NCI-H2029 treated with DMSO at 0.1 percent for 48 hours (cell line): ENCODE measurements at regions not wholly inside any gene's neighbourhood (a gene's known extent, or its start where the extent isn't known, plus 50 kb on each side); places are given as distances from the start of the nearest gene placed in this dataset.

ENCODE experiments used
- DNase-seq: peaks from one replicate; lab custom pipeline; 2025; lab: John Stamatoyannopoulos, UW

DNA sequence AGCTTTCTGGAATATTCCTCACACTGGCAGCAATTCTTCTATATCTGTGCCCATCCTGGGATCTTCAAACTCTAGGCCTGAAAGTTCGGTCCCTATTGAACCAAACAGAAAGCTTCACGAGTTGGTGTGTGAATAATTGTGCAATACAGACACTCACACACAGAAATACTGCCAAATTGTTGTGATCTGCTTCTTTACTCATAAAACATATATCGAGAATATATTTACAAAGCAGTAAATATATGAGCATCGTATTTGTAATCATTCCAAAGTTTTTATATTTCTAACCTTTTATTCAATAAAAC is 56.6 kb upstream of the BEX4 start:
- DNase-seq = no peak

DNA sequence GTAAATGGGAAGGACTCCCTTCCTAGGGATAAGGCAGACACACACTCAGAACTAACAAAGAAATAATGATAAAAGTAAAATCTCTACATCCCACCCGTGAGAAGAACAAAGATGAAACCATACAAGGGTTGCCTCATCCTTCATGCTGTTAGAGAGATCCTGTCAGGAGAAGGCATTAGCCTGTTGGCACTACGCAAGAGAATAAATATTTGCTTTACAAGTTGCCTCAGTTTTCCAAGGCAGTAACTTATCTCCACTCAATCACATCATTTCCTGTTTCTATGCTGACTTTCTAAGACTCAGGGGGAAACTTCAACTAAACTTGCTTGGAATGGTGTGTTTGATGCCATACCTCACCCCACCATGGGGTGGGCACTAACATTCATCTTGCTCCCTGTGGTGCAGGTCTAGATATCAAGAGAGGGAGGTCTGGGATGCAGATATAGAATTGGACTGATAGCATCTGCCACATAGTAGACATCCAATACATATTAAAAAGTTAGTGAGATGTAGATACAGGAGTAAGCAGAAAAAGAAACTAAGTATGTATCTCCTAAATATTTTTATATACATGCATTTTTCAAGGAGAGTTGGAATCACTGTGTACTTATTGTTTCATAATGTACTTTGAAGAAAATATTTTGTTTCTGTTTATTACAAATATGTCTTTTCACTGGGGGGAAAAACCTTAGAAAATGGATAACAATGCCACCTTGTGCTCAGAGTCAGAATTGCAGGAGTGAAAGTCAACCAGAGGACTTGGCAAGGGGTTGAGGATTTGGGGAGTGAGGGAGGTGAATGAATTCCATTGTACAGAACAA is 57.2 kb upstream of the BEX4 start:
- peak; percentile 27 for DNase-seq

DNA sequence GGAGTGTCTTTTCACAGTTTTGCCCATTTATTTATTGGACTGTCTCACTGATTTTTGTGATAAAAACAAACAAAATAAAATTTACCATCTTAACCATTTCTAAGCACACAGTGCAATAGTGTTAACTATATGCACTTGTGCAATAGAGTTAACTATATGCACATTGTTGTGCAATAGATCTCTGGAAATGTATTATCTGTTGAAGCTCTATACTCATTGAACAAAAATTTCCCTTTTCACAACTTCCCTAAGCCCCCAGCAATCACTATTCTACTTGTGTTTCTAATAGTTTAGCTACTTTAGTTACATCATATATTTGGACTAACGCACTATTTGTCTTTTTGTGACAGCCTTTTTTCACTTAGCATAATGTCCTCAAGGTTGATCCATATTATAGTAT is 59.7 kb upstream of the BEX4 start:
- DNase-seq = no peak

- no peak for DNase-seq
Measured at GRCh38 chrX:103153661-103154060, 60.7 kb upstream of the NXF3 start.

DNA sequence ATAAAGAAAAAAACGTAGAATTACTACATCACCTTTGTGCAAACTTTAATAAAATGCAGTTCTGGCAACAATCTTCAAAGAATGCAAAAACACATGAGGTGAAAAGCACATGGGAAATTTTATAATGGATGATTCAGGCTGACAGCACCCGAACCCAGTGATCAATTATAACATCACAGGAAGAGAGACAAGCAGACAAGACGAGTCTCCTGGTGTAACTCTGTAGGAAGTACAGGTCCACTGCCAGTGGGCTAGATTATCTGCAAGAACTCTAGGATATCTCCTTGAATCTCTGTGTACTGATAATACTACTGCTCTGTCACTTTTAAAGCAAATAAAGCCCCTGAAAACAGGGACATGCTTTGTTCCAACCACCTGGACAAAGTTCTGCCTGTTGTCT is 58.9 kb upstream of the NXF3 start:
- DNase-seq = no peak

- DNase-seq = no peak
Measured at GRCh38 chrX:103149652-103150051, 56.7 kb upstream of the NXF3 start.

- DNase-seq = no peak
Measured at GRCh38 chrX:103148075-103148474, 55.1 kb upstream of the NXF3 start.
